ENCODE measurements at regions not wholly inside any gene's neighbourhood (a gene's known extent, or its start where the extent isn't known, plus 50 kb on each side); places are given as distances from the start of the nearest gene placed in this dataset.
"Not testable (repeated sequence)": the region's sequence is repeated elsewhere in the genome, so short reads cannot be mapped to it uniquely, and the experiment has no call there.

DNA sequence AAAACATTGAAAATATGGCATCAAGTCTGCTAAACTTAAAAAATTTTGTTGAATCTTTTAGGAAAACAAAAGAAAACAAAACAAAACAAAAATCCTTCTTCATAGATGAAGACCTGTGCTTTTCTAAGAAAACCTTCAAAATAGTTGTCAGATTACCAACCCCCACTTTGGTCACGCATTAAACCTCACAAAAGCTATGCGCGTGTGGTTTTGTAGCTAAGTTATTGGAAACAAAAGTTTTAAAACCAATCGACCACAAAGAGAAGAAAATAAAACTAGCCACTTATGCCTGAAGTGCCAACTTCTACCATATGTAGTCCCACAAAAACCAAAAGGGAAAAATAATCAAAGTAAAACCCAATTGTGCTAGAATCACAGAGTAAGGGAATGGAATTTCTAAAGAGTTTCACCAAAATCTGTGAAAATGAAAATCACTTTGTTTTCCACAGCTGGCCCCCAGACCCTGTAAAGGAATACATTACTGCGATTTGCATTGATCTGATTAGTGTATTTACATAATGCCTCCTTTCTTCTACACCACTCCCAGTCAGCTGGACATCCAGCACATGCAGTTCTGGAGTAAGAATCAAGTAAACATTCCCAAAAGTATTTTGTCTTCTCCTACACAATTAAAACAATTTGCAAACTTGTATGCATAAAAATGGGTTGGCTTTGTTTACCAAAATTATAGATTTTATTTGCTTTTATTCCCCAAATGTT is 330.1 kb upstream of the DKK2 start:
- Histone ChIP-seq H3K27me3 (ENCODE audit: control insufficient read depth in 1 of 2, insufficient read depth in 2 of 2, low read length in 2 of 2) (no peaks in the 10 kb centered on the region), H3K4me1 (ENCODE audit: control insufficient read depth, insufficient read depth, low read length) (no peaks in the 10 kb centered on the region), H3K9me3 (ENCODE audit: control insufficient read depth in 2 of 2, low read length in 2 of 2) (no peaks in the 10 kb centered on the region), H3K27ac (ENCODE audit: low read length) (no peak overlapping the region), H3K36me3 (ENCODE audit: control insufficient read depth in 2 of 2, insufficient read depth in 2 of 2, low read length in 2 of 2) (no peaks in the 10 kb centered on the region), H3K9ac (ENCODE audit: low read length in 2 of 2) (no peak overlapping the region), H3K4me3 (ENCODE audit: low read length in 2 of 2) (no peak overlapping the region)

DNA sequence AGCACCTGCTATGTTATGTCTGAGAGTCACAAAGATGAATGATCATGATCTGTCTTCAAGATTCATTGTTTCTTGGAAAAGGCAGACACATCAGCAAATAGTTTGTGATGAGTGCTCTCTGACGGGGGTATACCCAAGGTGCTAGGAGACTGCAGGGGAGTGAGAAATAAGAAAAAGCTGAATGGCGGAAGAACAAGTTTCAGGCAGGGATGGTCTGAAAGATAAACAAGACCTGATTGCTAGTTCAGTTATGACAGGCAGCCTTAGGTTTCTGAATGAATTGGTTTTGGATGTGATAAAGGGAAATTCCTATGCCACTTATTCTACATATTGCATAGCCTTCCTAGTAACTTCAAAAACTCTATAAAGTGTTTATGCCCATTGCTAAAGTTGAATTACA is 327.0 kb upstream of the DKK2 start:
- Histone ChIP-seq H3K27ac (ENCODE audit: low read length) (no peak overlapping the region), H3K9me3 (ENCODE audit: control insufficient read depth in 2 of 2, low read length in 2 of 2) (no peaks in the 10 kb centered on the region), H3K4me3 (ENCODE audit: low read length in 2 of 2) (no peak overlapping the region), H3K9ac (ENCODE audit: low read length in 2 of 2) (no peak overlapping the region), H3K27me3 (ENCODE audit: control insufficient read depth in 1 of 2, insufficient read depth in 2 of 2, low read length in 2 of 2) (no peaks in the 10 kb centered on the region), H3K36me3 (ENCODE audit: control insufficient read depth in 2 of 2, insufficient read depth in 2 of 2, low read length in 2 of 2) (no peaks in the 10 kb centered on the region), H3K4me1 (ENCODE audit: control insufficient read depth, insufficient read depth, low read length) (no peaks in the 10 kb centered on the region)

DNA sequence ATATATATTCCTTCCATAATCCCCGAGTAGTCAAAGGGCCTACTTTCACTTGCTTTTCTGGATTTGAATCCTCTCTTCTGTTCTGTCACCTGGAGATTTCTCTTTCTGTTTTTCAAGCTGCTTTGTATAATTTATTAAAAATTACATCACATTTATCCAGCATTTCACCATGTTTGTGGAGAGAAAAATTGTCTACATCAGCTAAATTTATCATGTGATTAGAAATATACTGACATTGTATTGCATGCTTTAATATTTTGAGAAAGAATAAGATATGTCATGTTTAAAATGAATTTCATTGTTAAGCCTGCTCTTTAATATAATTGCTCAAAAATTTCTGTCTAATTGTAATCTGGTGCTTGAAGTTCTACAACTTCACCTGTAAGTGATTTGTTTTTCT is 323.1 kb upstream of the DKK2 start:
- no peak overlapping the region for H3K4me3 ChIP-seq (ENCODE audit: low read length in 2 of 2)
- H3K4me1 ChIP-seq (ENCODE audit: control insufficient read depth, insufficient read depth, low read length) = no peaks in the 10 kb centered on the region
- no peaks in the 10 kb centered on the region for H3K27me3 ChIP-seq (ENCODE audit: control insufficient read depth in 1 of 2, insufficient read depth in 2 of 2, low read length in 2 of 2)
- H3K9ac ChIP-seq (ENCODE audit: low read length in 2 of 2) = no peak overlapping the region
- H3K36me3 ChIP-seq (ENCODE audit: control insufficient read depth in 2 of 2, insufficient read depth in 2 of 2, low read length in 2 of 2) = no peaks in the 10 kb centered on the region
- no peak overlapping the region for H3K27ac ChIP-seq (ENCODE audit: low read length)
- H3K9me3 ChIP-seq (ENCODE audit: control insufficient read depth in 2 of 2, low read length in 2 of 2) = no peaks in the 10 kb centered on the region

DNA sequence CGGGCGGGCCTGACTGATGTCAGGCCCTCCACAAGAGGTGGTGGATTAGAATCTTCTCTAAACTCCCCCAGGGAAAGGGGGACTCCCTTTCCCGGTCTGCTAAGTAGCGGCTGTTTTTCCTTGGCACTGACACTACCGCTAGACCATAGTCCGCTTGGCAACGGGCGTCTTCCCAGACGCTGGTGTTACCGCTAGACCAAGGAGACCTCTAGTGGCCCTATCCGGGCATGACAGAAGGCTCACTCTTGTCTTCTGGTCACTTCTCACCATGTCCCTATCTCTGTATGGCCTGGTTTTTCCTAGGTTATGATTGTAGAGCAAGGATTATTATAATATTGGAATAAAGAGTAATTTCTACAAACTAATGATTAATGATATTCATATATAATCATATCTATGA is 318.2 kb upstream of the DKK2 start:
- H3K9me3 ChIP-seq (ENCODE audit: control insufficient read depth in 2 of 2, low read length in 2 of 2); H3K27ac ChIP-seq (ENCODE audit: low read length); H3K4me1 ChIP-seq (ENCODE audit: control insufficient read depth, insufficient read depth, low read length); H3K27me3 ChIP-seq (ENCODE audit: control insufficient read depth in 1 of 2, insufficient read depth in 2 of 2, low read length in 2 of 2); H3K9ac ChIP-seq (ENCODE audit: low read length in 2 of 2); H3K4me3 ChIP-seq (ENCODE audit: low read length in 2 of 2); H3K36me3 ChIP-seq (ENCODE audit: control insufficient read depth in 2 of 2, insufficient read depth in 2 of 2, low read length in 2 of 2): not testable (repeated sequence)

DNA sequence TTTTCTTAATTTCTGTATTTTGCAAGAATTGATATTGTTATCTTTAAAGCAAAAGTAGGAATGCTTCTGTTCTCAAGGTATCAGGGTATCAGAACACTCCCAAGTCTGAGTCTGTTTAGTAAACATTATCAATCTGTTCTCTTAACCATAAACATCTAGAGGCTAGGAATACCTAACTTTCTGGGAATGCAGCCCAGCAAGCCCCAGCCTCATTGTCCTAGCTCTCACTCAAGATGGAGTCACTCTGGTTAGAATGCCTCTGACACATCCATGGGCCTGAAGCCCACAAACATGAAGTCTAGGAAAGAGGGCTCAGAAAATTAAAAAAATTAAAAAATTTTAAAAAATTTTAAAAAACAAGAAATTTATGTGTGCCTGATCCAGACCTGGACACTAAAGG is 315.1 kb upstream of the DKK2 start:
- no peaks in the 10 kb centered on the region for H3K4me1 ChIP-seq (ENCODE audit: control insufficient read depth, insufficient read depth, low read length)
- H3K9ac ChIP-seq (ENCODE audit: low read length in 2 of 2) = no peak overlapping the region
- no peaks in the 10 kb centered on the region for H3K9me3 ChIP-seq (ENCODE audit: control insufficient read depth in 2 of 2, low read length in 2 of 2)
- no peaks in the 10 kb centered on the region for H3K27me3 ChIP-seq (ENCODE audit: control insufficient read depth in 1 of 2, insufficient read depth in 2 of 2, low read length in 2 of 2)
- no peak overlapping the region for H3K4me3 ChIP-seq (ENCODE audit: low read length in 2 of 2)
- H3K36me3 ChIP-seq (ENCODE audit: control insufficient read depth in 2 of 2, insufficient read depth in 2 of 2, low read length in 2 of 2) = no peaks in the 10 kb centered on the region
- no peak overlapping the region for H3K27ac ChIP-seq (ENCODE audit: low read length)

DNA sequence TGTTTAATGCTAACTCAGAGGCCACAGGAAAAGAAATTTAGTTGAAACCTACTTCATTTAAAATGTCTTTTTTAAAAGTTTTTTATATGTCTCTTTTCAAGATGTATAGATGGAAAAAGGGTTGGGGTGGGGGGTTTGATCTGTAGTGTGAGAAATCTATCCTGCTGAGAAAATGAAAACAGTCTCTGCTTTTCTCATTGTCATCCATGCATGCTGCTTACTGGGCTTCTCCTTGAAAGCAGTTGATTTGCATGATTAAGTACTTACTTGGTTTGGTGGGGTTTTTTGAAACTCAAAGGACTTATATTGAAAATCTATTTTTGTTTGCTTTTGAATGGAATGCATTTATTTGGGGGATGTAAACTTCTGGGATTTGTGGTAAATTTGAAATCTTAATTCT is 313.6 kb upstream of the DKK2 start:
- Histone ChIP-seq H3K36me3 (ENCODE audit: control insufficient read depth in 2 of 2, insufficient read depth in 2 of 2, low read length in 2 of 2) (no peaks in the 10 kb centered on the region), H3K9ac (ENCODE audit: low read length in 2 of 2) (no peak overlapping the region), H3K4me3 (ENCODE audit: low read length in 2 of 2) (no peak overlapping the region), H3K27me3 (ENCODE audit: control insufficient read depth in 1 of 2, insufficient read depth in 2 of 2, low read length in 2 of 2) (no peaks in the 10 kb centered on the region), H3K4me1 (ENCODE audit: control insufficient read depth, insufficient read depth, low read length) (no peaks in the 10 kb centered on the region), H3K27ac (ENCODE audit: low read length) (no peak overlapping the region), H3K9me3 (ENCODE audit: control insufficient read depth in 2 of 2, low read length in 2 of 2) (no peaks in the 10 kb centered on the region)

DNA sequence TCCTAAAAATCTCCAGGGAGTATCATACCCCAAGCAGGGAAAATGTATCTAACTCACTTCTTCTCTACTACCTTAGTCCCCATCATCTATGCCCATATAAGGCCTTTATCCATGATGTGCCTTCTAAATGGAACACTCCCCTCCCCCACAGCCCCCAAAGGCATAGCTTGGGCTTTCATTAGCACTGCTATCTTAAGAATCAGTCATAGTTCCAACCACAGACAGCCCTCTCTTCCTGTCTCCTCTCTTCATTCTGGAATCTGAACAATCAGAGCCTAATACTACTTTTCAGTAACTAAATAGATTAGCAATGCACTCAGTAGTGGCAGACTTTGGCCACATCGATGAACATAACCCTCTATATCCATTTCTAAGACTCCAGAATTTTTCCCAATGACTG is 313.2 kb upstream of the DKK2 start:
- H3K4me3 ChIP-seq (ENCODE audit: low read length in 2 of 2) = no peak overlapping the region
- H3K27ac ChIP-seq (ENCODE audit: low read length) = no peak overlapping the region
- H3K9me3 ChIP-seq (ENCODE audit: control insufficient read depth in 2 of 2, low read length in 2 of 2) = no peaks in the 10 kb centered on the region
- no peaks in the 10 kb centered on the region for H3K36me3 ChIP-seq (ENCODE audit: control insufficient read depth in 2 of 2, insufficient read depth in 2 of 2, low read length in 2 of 2)
- no peaks in the 10 kb centered on the region for H3K27me3 ChIP-seq (ENCODE audit: control insufficient read depth in 1 of 2, insufficient read depth in 2 of 2, low read length in 2 of 2)
- no peak overlapping the region for H3K9ac ChIP-seq (ENCODE audit: low read length in 2 of 2)
- H3K4me1 ChIP-seq (ENCODE audit: control insufficient read depth, insufficient read depth, low read length) = no peaks in the 10 kb centered on the region

DNA sequence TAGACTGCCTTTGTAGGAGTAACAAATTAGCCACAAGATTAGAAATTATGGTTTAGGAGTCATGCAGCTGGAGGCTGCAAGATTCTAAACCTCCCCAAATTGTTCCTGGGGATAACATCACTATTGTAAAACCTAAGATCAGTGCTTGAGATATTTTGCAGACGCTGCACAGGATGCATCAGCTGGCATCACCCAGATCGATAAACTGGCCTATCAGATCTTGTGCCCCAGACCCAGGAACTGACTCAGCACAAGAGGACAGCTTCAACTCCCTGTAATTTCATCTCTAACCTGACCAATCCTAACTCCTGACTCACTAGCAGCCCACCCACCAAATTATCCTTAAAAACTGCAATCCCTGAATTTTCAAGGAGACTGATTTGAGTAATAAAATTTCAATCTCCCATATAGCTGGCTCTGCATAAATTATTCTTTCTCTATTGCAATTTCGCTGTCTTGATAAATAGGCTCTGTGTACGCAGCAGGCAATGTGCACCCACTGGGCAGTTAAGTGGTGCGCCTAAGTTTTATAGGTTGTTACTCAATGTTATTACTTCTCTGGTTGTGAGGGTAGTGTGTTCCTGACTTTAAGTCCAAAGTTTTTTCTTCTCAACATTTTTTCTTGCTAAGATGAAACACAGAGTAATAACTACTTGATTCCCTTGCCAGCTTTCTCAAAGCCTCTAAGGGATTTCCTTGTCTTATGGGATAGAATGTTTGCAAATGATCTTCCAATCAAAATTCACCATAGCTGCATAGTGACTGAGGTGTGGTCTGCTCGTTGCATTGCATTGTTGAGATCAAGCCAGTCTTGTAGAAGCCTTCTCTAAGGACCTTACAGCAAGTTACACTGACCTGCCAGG is 312.3 kb upstream of the DKK2 start:
- Histone ChIP-seq H3K27ac (ENCODE audit: low read length) (no peak overlapping the region), H3K36me3 (ENCODE audit: control insufficient read depth in 2 of 2, insufficient read depth in 2 of 2, low read length in 2 of 2) (no peaks in the 10 kb centered on the region), H3K4me3 (ENCODE audit: low read length in 2 of 2) (no peak overlapping the region)

DNA sequence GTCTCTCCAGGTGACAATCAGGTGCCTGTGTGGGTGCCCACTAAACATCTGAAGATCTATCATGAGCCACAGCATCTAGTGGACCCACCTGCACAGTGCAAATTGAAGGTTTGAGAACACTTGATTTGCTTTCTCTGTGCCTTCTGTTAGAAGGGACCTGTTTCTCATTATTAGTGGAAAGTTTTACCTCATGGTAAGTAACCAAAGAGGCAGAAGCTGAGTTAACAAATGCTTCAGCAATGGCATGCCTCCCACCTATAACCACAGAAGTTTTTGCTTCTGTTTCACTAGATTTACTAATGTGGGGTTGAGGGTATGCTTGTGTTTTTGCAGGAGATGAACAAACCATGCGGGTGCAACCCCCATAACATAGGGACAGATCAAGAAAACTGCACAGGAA is 297.4 kb upstream of the DKK2 start:
- H3K9me3 ChIP-seq (ENCODE audit: control insufficient read depth in 2 of 2, low read length in 2 of 2) = no peaks in the 10 kb centered on the region
- H3K36me3 ChIP-seq (ENCODE audit: control insufficient read depth in 2 of 2, insufficient read depth in 2 of 2, low read length in 2 of 2) = no peaks in the 10 kb centered on the region
- H3K27ac ChIP-seq (ENCODE audit: low read length) = no peak overlapping the region
- H3K4me1 ChIP-seq (ENCODE audit: control insufficient read depth, insufficient read depth, low read length) = no peaks in the 10 kb centered on the region
- no peak overlapping the region for H3K4me3 ChIP-seq (ENCODE audit: low read length in 2 of 2)
- no peak overlapping the region for H3K9ac ChIP-seq (ENCODE audit: low read length in 2 of 2)
- no peaks in the 10 kb centered on the region for H3K27me3 ChIP-seq (ENCODE audit: control insufficient read depth in 1 of 2, insufficient read depth in 2 of 2, low read length in 2 of 2)

More for the DNA sequence above, 312.3 kb upstream of the DKK2 start:
- H3K9ac ChIP-seq (ENCODE audit: low read length in 2 of 2) = no peak overlapping the region
- no peaks in the 10 kb centered on the region for H3K9me3 ChIP-seq (ENCODE audit: control insufficient read depth in 2 of 2, low read length in 2 of 2)
- no peaks in the 10 kb centered on the region for H3K27me3 ChIP-seq (ENCODE audit: control insufficient read depth in 1 of 2, insufficient read depth in 2 of 2, low read length in 2 of 2)
- H3K4me1 ChIP-seq (ENCODE audit: control insufficient read depth, insufficient read depth, low read length) = no peaks in the 10 kb centered on the region

DNA sequence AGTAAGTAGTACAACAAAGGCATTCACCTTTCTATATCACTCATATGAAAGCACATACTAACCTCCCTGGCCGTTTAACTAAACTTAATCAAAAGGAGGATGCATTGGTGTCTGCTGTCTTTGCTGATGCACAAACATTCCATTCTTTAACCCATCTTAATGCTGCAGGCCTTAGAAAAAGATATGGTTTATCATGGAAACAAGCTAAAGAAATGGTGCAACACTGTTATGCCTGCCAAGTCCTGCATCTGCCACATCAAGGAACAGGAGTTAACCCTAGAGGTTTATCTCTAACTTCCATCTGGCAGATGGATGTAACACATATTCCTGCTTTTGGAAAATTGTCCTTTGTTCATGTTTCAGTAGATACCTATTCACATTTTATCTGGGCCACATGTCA is 296.5 kb upstream of the DKK2 start:
- not testable (repeated sequence) for H3K9ac ChIP-seq (ENCODE audit: low read length in 2 of 2); H3K9me3 ChIP-seq (ENCODE audit: control insufficient read depth in 2 of 2, low read length in 2 of 2); H3K27ac ChIP-seq (ENCODE audit: low read length); H3K27me3 ChIP-seq (ENCODE audit: control insufficient read depth in 1 of 2, insufficient read depth in 2 of 2, low read length in 2 of 2); H3K36me3 ChIP-seq (ENCODE audit: control insufficient read depth in 2 of 2, insufficient read depth in 2 of 2, low read length in 2 of 2); H3K4me3 ChIP-seq (ENCODE audit: low read length in 2 of 2); H3K4me1 ChIP-seq (ENCODE audit: control insufficient read depth, insufficient read depth, low read length)

DNA sequence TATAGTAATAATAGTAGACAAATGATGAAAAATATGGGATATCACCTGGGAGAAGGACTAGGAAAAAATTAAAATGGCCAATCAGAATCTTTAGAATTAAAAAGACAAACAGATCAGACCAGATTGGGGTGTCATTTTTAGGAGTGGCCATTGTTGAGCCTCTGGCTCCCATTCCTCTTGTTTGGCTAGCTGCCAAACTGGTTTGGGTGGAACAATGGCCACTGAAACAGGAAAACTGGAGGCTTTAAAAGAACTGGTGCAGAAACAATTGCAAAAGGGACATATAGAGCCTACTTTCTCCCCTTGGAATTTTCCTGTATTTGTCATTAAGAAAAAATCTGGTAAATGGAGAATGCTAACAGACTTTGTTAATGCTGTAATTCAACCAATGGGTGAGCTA is 294.8 kb upstream of the DKK2 start:
- H3K4me1 ChIP-seq (ENCODE audit: control insufficient read depth, insufficient read depth, low read length) = no peaks in the 10 kb centered on the region
- H3K36me3 ChIP-seq (ENCODE audit: control insufficient read depth in 2 of 2, insufficient read depth in 2 of 2, low read length in 2 of 2) = no peaks in the 10 kb centered on the region
- H3K4me3 ChIP-seq (ENCODE audit: low read length in 2 of 2) = no peak overlapping the region
- H3K9me3 ChIP-seq (ENCODE audit: control insufficient read depth in 2 of 2, low read length in 2 of 2) = peaks cover 0 to 8% of the 10 kb centered on the region in 2 donors
- no peak overlapping the region for H3K27ac ChIP-seq (ENCODE audit: low read length)
- no peaks in the 10 kb centered on the region for H3K27me3 ChIP-seq (ENCODE audit: control insufficient read depth in 1 of 2, insufficient read depth in 2 of 2, low read length in 2 of 2)
- no peak overlapping the region for H3K9ac ChIP-seq (ENCODE audit: low read length in 2 of 2)

Data from stomach smooth muscle (tissue), 2 donors.